ENCODE measurements at regions not wholly inside any gene's neighbourhood (a gene's known extent, or its start where the extent isn't known, plus 50 kb on each side); places are given as distances from the start of the nearest gene placed in this dataset.

- TF ChIP-seq CTCF (optimal IDR thresholded peaks at IDR 0.05 in 1 of 3, IDR thresholded peaks at IDR 0.05 in 1 of 3, conservative IDR thresholded peaks at IDR 0.05 in 1 of 3; ENCODE audit: extremely low read depth in 1 of 3, insufficient read depth in 2 of 3, low read length in 3 of 3) (no peak), EZH2 (IDR thresholded peaks at IDR 0.05; ENCODE audit: low read length) (no peak)
These were observed 61.5 kb upstream of the FNDC3B start for GRCh38 chr3:171977860-171978259.

Data from keratinocyte (primary cell).